ENCODE measurements at regions not wholly inside any gene's neighbourhood (a gene's known extent, or its start where the extent isn't known, plus 50 kb on each side); places are given as distances from the start of the nearest gene placed in this dataset.
A peak's percentile ranks its signal among the peaks of the same experiment; 100 is the strongest.
"Not testable (repeated sequence)": the region's sequence is repeated elsewhere in the genome, so short reads cannot be mapped to it uniquely, and the experiment has no call there.

GRCh38 chr2:224114428-224114827 lies 75.3 kb upstream of the SERPINE2 start:
- no peak overlapping the region for H3K4me3 ChIP-seq (ENCODE audit: low read length)
- DNase-seq (ENCODE audit: low read depth) = no peak
- no peak for TF ChIP-seq CTCF (IDR thresholded peaks at IDR 0.05; ENCODE audit: insufficient read depth, low read depth, low read length, missing control alignments)

GRCh38 chr2:224113930-224114329 lies 74.8 kb upstream of the SERPINE2 start:
- DNase-seq (ENCODE audit: low read depth); H3K4me3 ChIP-seq (ENCODE audit: low read length): not testable (repeated sequence)

- DNase-seq (ENCODE audit: low read depth) = peak; percentile 75
- no peak overlapping the region for H3K4me3 ChIP-seq (ENCODE audit: low read length)
- no peak for TF ChIP-seq CTCF (IDR thresholded peaks at IDR 0.05; ENCODE audit: insufficient read depth, low read depth, low read length, missing control alignments)
Measured at GRCh38 chr2:224111576-224111975, 72.5 kb upstream of the SERPINE2 start.

- no peak overlapping the region for H3K4me3 ChIP-seq (ENCODE audit: low read length)
- no peak for DNase-seq (ENCODE audit: low read depth)
- TF ChIP-seq CTCF (IDR thresholded peaks at IDR 0.05; ENCODE audit: insufficient read depth, low read depth, low read length, missing control alignments) = no peak
Measured at GRCh38 chr2:224110811-224111210, 71.7 kb upstream of the SERPINE2 start.

GRCh38 chr2:224109751-224110150 lies 70.7 kb upstream of the SERPINE2 start:
- no peak overlapping the region for H3K4me3 ChIP-seq (ENCODE audit: low read length)
- TF ChIP-seq CTCF (IDR thresholded peaks at IDR 0.05; ENCODE audit: insufficient read depth, low read depth, low read length, missing control alignments) = no peak
- no peak for DNase-seq (ENCODE audit: low read depth)

- no peak for TF ChIP-seq CTCF (IDR thresholded peaks at IDR 0.05; ENCODE audit: insufficient read depth, low read depth, low read length, missing control alignments)
- no peak overlapping the region for H3K4me3 ChIP-seq (ENCODE audit: low read length)
Measured at GRCh38 chr2:224106794-224107193, 67.7 kb upstream of the SERPINE2 start.

GRCh38 chr2:224104668-224105386 lies 65.7 kb upstream of the SERPINE2 start:
- H3K4me3 ChIP-seq (ENCODE audit: low read length) = no peak overlapping the region
- no peak for TF ChIP-seq CTCF (IDR thresholded peaks at IDR 0.05; ENCODE audit: insufficient read depth, low read depth, low read length, missing control alignments)
- DNase-seq (ENCODE audit: low read depth) = no peak

More at GRCh38 chr2:224106794-224107193, 67.7 kb upstream of the SERPINE2 start:
- no peak for DNase-seq (ENCODE audit: low read depth)
